Nephron progenitor cell (in vitro differentiated cells): ENCODE measurements at regions not wholly inside any gene's neighbourhood (a gene's known extent, or its start where the extent isn't known, plus 50 kb on each side); places are given as distances from the start of the nearest gene placed in this dataset.

Source experiments
- DNase-seq: peaks from one replicate; pipeline ENCODE4 v3.0.0; 2021
- H3K27ac Mint-ChIP-seq: 2 replicates; pipeline ENCODE4 v1.8.0; 2021; ENCODE audit warnings: mild to moderate bottlenecking, moderate library complexity, mixed read lengths
- H3K27me3 Mint-ChIP-seq: 2 replicates; pipeline ENCODE4 v1.8.0; 2021; ENCODE audit warnings: mild to moderate bottlenecking, low read depth, mixed read lengths; ENCODE audit not compliant: poor library complexity
- H3K36me3 Mint-ChIP-seq: 2 replicates; pipeline ENCODE4 v1.8.0; 2021; ENCODE audit warnings: low read depth, mixed read lengths
- H3K4me1 Mint-ChIP-seq: 2 replicates; pipeline ENCODE4 v1.8.0; 2021; ENCODE audit warnings: mixed read lengths
- H3K4me3 Mint-ChIP-seq: 2 replicates; pipeline ENCODE4 v1.8.0; 2021; ENCODE audit warnings: mild to moderate bottlenecking, moderate library complexity, mixed read lengths
- H3K9me3 Mint-ChIP-seq: 2 replicates; pipeline ENCODE4 v1.8.0; 2021; ENCODE audit warnings: mild to moderate bottlenecking, moderate library complexity, mixed read lengths
- TF ChIP-seq, protein P1 (sequence below): fragments of 200-600 bp; sonication (generic); IDR thresholded peaks from 2 replicates; pipeline ENCODE4 v1.5.0; 2021; ENCODE audit warnings: antibody characterized with exemption

GRCh38 chr6:139760128-139760527 is 385.7 kb upstream of the CITED2 start:
- peaks cover 71% of the 10 kb centered on the region for H3K4me1 Mint-ChIP-seq
- no peaks in the 10 kb centered on the region for H3K27me3 Mint-ChIP-seq
- H3K27ac Mint-ChIP-seq, result no peak overlapping the region
- DNase-seq, result no peak
- TF ChIP-seq, protein P1, sequence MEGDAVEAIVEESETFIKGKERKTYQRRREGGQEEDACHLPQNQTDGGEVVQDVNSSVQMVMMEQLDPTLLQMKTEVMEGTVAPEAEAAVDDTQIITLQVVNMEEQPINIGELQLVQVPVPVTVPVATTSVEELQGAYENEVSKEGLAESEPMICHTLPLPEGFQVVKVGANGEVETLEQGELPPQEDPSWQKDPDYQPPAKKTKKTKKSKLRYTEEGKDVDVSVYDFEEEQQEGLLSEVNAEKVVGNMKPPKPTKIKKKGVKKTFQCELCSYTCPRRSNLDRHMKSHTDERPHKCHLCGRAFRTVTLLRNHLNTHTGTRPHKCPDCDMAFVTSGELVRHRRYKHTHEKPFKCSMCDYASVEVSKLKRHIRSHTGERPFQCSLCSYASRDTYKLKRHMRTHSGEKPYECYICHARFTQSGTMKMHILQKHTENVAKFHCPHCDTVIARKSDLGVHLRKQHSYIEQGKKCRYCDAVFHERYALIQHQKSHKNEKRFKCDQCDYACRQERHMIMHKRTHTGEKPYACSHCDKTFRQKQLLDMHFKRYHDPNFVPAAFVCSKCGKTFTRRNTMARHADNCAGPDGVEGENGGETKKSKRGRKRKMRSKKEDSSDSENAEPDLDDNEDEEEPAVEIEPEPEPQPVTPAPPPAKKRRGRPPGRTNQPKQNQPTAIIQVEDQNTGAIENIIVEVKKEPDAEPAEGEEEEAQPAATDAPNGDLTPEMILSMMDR, result no peak
- H3K36me3 Mint-ChIP-seq, result no peaks in the 10 kb centered on the region
- H3K4me3 Mint-ChIP-seq, result no peak overlapping the region
- no peaks in the 10 kb centered on the region for H3K9me3 Mint-ChIP-seq

DNA sequence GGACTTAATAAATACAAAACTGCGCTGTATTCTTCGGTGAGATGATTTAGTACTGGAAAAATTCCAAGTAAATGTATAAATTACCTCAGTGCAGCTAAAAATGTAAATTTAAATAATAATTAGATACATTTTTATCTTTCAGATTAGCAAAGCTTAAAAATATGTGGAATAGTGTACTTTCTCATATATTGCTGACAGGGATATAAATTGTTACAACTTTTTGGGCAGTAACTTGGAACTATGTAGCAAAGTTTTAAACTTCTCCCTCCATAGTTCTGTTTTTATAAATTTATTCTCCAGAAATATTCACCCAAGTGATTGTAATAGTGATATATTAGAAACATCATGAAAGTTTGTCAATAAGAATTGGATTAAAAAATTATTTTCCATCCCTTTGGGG is 384.6 kb upstream of the CITED2 start:
- TF ChIP-seq, protein P1, result no peak
- Mint-ChIP-seq H3K27me3 (no peaks in the 10 kb centered on the region), H3K4me1 (peaks cover 71% of the 10 kb centered on the region), H3K36me3 (no peaks in the 10 kb centered on the region), H3K4me3 (no peak overlapping the region), H3K9me3 (no peaks in the 10 kb centered on the region), H3K27ac (no peak overlapping the region)
- no peak for DNase-seq

- TF ChIP-seq, protein P1, result no peak
- Mint-ChIP-seq H3K4me3 (no peak overlapping the region), H3K9me3 (no peaks in the 10 kb centered on the region), H3K36me3 (no peaks in the 10 kb centered on the region), H3K4me1 (peaks cover 71% of the 10 kb centered on the region), H3K27ac (peak overlapping the region; percentile 49), H3K27me3 (no peaks in the 10 kb centered on the region)
- no peak for DNase-seq
Observed at GRCh38 chr6:139758209-139758611, 383.8 kb upstream of the CITED2 start.

- no peaks in the 10 kb centered on the region for H3K9me3 Mint-ChIP-seq
- DNase-seq, result no peak
- peaks cover 70% of the 10 kb centered on the region for H3K4me1 Mint-ChIP-seq
- no peak overlapping the region for H3K4me3 Mint-ChIP-seq
- no peaks in the 10 kb centered on the region for H3K36me3 Mint-ChIP-seq
- TF ChIP-seq, protein P1, result no peak
- H3K27ac Mint-ChIP-seq, result peak overlapping the region; percentile 49
- no peaks in the 10 kb centered on the region for H3K27me3 Mint-ChIP-seq
Observed at GRCh38 chr6:139757784-139758183, 383.3 kb upstream of the CITED2 start.

- no peak for DNase-seq
- H3K4me3 Mint-ChIP-seq, result no peak overlapping the region
- H3K36me3 Mint-ChIP-seq, result no peaks in the 10 kb centered on the region
- no peaks in the 10 kb centered on the region for H3K27me3 Mint-ChIP-seq
- H3K27ac Mint-ChIP-seq, result no peak overlapping the region
- TF ChIP-seq, protein P1, result no peak
- no peaks in the 10 kb centered on the region for H3K9me3 Mint-ChIP-seq
- H3K4me1 Mint-ChIP-seq, result peaks cover 73% of the 10 kb centered on the region
Observed at GRCh38 chr6:139756381-139756780, 381.9 kb upstream of the CITED2 start.

- Mint-ChIP-seq H3K9me3 (no peaks in the 10 kb centered on the region), H3K27ac (peak overlapping the region; percentile 95), H3K27me3 (no peaks in the 10 kb centered on the region), H3K4me3 (no peak overlapping the region), H3K36me3 (no peaks in the 10 kb centered on the region), H3K4me1 (peaks cover 76% of the 10 kb centered on the region)
- DNase-seq, result no peak
- TF ChIP-seq, protein P1, result no peak
Observed at GRCh38 chr6:139754898-139755775, 380.7 kb upstream of the CITED2 start.
